Nephron progenitor cell (in vitro differentiated cells): ENCODE measurements at regions not wholly inside any gene's neighbourhood (a gene's known extent, or its start where the extent isn't known, plus 50 kb on each side); places are given as distances from the start of the nearest gene placed in this dataset.

Source experiments
- DNase-seq: peaks from one replicate; pipeline ENCODE4 v3.0.0; 2021
- H3K27ac Mint-ChIP-seq: 2 replicates; pipeline ENCODE4 v1.8.0; 2021; ENCODE audit warnings: mild to moderate bottlenecking, moderate library complexity, mixed read lengths
- H3K27me3 Mint-ChIP-seq: 2 replicates; pipeline ENCODE4 v1.8.0; 2021; ENCODE audit warnings: mild to moderate bottlenecking, low read depth, mixed read lengths; ENCODE audit not compliant: poor library complexity
- H3K36me3 Mint-ChIP-seq: 2 replicates; pipeline ENCODE4 v1.8.0; 2021; ENCODE audit warnings: low read depth, mixed read lengths
- H3K4me1 Mint-ChIP-seq: 2 replicates; pipeline ENCODE4 v1.8.0; 2021; ENCODE audit warnings: mixed read lengths
- H3K4me3 Mint-ChIP-seq: 2 replicates; pipeline ENCODE4 v1.8.0; 2021; ENCODE audit warnings: mild to moderate bottlenecking, moderate library complexity, mixed read lengths
- H3K9me3 Mint-ChIP-seq: 2 replicates; pipeline ENCODE4 v1.8.0; 2021; ENCODE audit warnings: mild to moderate bottlenecking, moderate library complexity, mixed read lengths
- TF ChIP-seq, protein P1 (sequence below): fragments of 200-600 bp; sonication (generic); IDR thresholded peaks from 2 replicates; pipeline ENCODE4 v1.5.0; 2021; ENCODE audit warnings: antibody characterized with exemption

- peak overlapping the region; percentile 60 for H3K27ac Mint-ChIP-seq
Measured at GRCh38 chr6:91678679-91679446, 1092.0 kb upstream of the MAP3K7 start.

GRCh38 chr6:91672201-91672600, 1085.3 kb upstream of the MAP3K7 start:
- H3K9me3 Mint-ChIP-seq, result no peaks in the 10 kb centered on the region

More at GRCh38 chr6:91678679-91679446, 1092.0 kb upstream of the MAP3K7 start:
- peaks cover 20% of the 10 kb centered on the region for H3K4me1 Mint-ChIP-seq
- H3K4me3 Mint-ChIP-seq, result no peak overlapping the region
- H3K27me3 Mint-ChIP-seq, result peaks cover 4% of the 10 kb centered on the region
- TF ChIP-seq, protein P1, sequence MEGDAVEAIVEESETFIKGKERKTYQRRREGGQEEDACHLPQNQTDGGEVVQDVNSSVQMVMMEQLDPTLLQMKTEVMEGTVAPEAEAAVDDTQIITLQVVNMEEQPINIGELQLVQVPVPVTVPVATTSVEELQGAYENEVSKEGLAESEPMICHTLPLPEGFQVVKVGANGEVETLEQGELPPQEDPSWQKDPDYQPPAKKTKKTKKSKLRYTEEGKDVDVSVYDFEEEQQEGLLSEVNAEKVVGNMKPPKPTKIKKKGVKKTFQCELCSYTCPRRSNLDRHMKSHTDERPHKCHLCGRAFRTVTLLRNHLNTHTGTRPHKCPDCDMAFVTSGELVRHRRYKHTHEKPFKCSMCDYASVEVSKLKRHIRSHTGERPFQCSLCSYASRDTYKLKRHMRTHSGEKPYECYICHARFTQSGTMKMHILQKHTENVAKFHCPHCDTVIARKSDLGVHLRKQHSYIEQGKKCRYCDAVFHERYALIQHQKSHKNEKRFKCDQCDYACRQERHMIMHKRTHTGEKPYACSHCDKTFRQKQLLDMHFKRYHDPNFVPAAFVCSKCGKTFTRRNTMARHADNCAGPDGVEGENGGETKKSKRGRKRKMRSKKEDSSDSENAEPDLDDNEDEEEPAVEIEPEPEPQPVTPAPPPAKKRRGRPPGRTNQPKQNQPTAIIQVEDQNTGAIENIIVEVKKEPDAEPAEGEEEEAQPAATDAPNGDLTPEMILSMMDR, result no peak
- H3K9me3 Mint-ChIP-seq, result no peaks in the 10 kb centered on the region
- no peaks in the 10 kb centered on the region for H3K36me3 Mint-ChIP-seq
- no peak for DNase-seq

GRCh38 chr6:91669871-91670268, 1083.0 kb upstream of the MAP3K7 start:
- Mint-ChIP-seq H3K4me3 (no peak overlapping the region), H3K36me3 (no peaks in the 10 kb centered on the region), H3K27me3 (no peaks in the 10 kb centered on the region), H3K9me3 (no peaks in the 10 kb centered on the region), H3K27ac (no peak overlapping the region), H3K4me1 (no peaks in the 10 kb centered on the region)
- TF ChIP-seq, protein P1, result no peak
- no peak for DNase-seq

More at GRCh38 chr6:91672201-91672600, 1085.3 kb upstream of the MAP3K7 start:
- H3K4me1 Mint-ChIP-seq, result peaks cover 6% of the 10 kb centered on the region
- no peak for DNase-seq
- no peak overlapping the region for H3K27ac Mint-ChIP-seq
- TF ChIP-seq, protein P1, result no peak
- H3K4me3 Mint-ChIP-seq, result no peak overlapping the region
- no peaks in the 10 kb centered on the region for H3K27me3 Mint-ChIP-seq
- no peaks in the 10 kb centered on the region for H3K36me3 Mint-ChIP-seq

GRCh38 chr6:91669154-91669870, 1082.4 kb upstream of the MAP3K7 start:
- Mint-ChIP-seq H3K36me3 (no peaks in the 10 kb centered on the region), H3K4me3 (no peak overlapping the region), H3K9me3 (no peaks in the 10 kb centered on the region), H3K4me1 (no peaks in the 10 kb centered on the region), H3K27ac (no peak overlapping the region), H3K27me3 (no peaks in the 10 kb centered on the region)
- DNase-seq, result no peak
- TF ChIP-seq, protein P1, result no peak

GRCh38 chr6:91667596-91667995, 1080.7 kb upstream of the MAP3K7 start:
- no peaks in the 10 kb centered on the region for H3K27me3 Mint-ChIP-seq
- H3K27ac Mint-ChIP-seq, result no peak overlapping the region
- no peaks in the 10 kb centered on the region for H3K36me3 Mint-ChIP-seq
- H3K4me3 Mint-ChIP-seq, result no peak overlapping the region
- TF ChIP-seq, protein P1, result no peak
- peaks cover 7% of the 10 kb centered on the region for H3K9me3 Mint-ChIP-seq
- no peaks in the 10 kb centered on the region for H3K4me1 Mint-ChIP-seq
- no peak for DNase-seq
